Astrocyte of the spinal cord (primary cell): ENCODE measurements at regions not wholly inside any gene's neighbourhood (a gene's known extent, or its start where the extent isn't known, plus 50 kb on each side); places are given as distances from the start of the nearest gene placed in this dataset.

Experiments
- DNase-seq: peaks from one replicate; pipeline ENCODE4 v3.0.0; 2011; ENCODE audit warnings: low read depth, low spot score
- H3K4me3 ChIP-seq: 2 replicates; pipeline ENCODE4 v1.5.1; 2011; ENCODE audit warnings: low read depth, mild to moderate bottlenecking, low read length, moderate library complexity
- CTCF ChIP-seq: IDR thresholded peaks from 2 replicates; pipeline ENCODE4 v1.5.1; 2012; ENCODE audit warnings: low read depth, mild to moderate bottlenecking, low read length, inconsistent platforms
- in situ Hi-C: cut with HindIII; loops from 2 replicates; pipeline ENCODE4 v1.10.0; 2017; ENCODE audit warnings: low sequenced_read_pairs

GRCh38 chr2:138293045-138293444 lies 208.5 kb upstream of the SPOPL start:
- DNase-seq: no peak
- H3K4me3 ChIP-seq: no peak overlapping the region
- TF ChIP-seq CTCF: no peak
- in situ Hi-C loops: no loop called here

- no peak overlapping the region for H3K4me3 ChIP-seq
- no peak for TF ChIP-seq CTCF
- no peak for DNase-seq
- in situ Hi-C loops: no loop called here
Observed at GRCh38 chr2:138293549-138293948, 208.0 kb upstream of the SPOPL start.

- in situ Hi-C loops: no loop called here
- no peak for TF ChIP-seq CTCF
- DNase-seq: no peak
- H3K4me3 ChIP-seq: no peak overlapping the region
Observed at GRCh38 chr2:138294451-138294850, 207.1 kb upstream of the SPOPL start.

- DNase-seq: no peak
- no peak for TF ChIP-seq CTCF
- in situ Hi-C loops: no loop called here
- H3K4me3 ChIP-seq: no peak overlapping the region
Observed at GRCh38 chr2:138296365-138296764, 205.2 kb upstream of the SPOPL start.

GRCh38 chr2:138298120-138298814 lies 203.3 kb upstream of the SPOPL start:
- DNase-seq: no peak
- in situ Hi-C loops: no loop called here
- H3K4me3 ChIP-seq: no peak overlapping the region
- TF ChIP-seq CTCF: no peak

GRCh38 chr2:138298900-138299299 lies 202.7 kb upstream of the SPOPL start:
- TF ChIP-seq CTCF: no peak
- DNase-seq: no peak

GRCh38 chr2:138306626-138307025 lies 194.9 kb upstream of the SPOPL start:
- DNase-seq: no peak
- no peak overlapping the region for H3K4me3 ChIP-seq
- no peak for TF ChIP-seq CTCF
- in situ Hi-C loops: no loop called here

More at GRCh38 chr2:138298900-138299299, 202.7 kb upstream of the SPOPL start:
- no peak overlapping the region for H3K4me3 ChIP-seq
- in situ Hi-C loops: no loop called here
